Stimulated activated CD8-positive, alpha-beta memory T cell treated with anti-CD3 and anti-CD28 coated beads, Interleukin-2, amount 100 ng/mL, for 48 hours (primary cell): ENCODE measurements at regions not wholly inside any gene's neighbourhood (a gene's known extent, or its start where the extent isn't known, plus 50 kb on each side); places are given as distances from the start of the nearest gene placed in this dataset.
"Not testable (repeated sequence)": the region's sequence is repeated elsewhere in the genome, so short reads cannot be mapped to it uniquely, and the experiment has no call there.

ENCODE experiments used
- DNase-seq, 2 donors: peaks; one replicate each; pipeline ENCODE4 v3.0.0-alpha.2; 2020; ENCODE audit warnings: low read depth in 2 of 2

GRCh38 chr2:17193433-17193890, 324.8 kb downstream of the RAD51AP2 start:
- DNase-seq = not testable (repeated sequence)

GRCh38 chr2:17191223-17191622, 327.0 kb downstream of the RAD51AP2 start:
- no peak for DNase-seq

GRCh38 chr2:17190527-17190926, 327.7 kb downstream of the RAD51AP2 start:
- no peak for DNase-seq

GRCh38 chr2:17188721-17189120, 329.5 kb downstream of the RAD51AP2 start:
- no peak for DNase-seq

GRCh38 chr2:17184512-17184911, 333.7 kb downstream of the RAD51AP2 start:
- DNase-seq = no peak

- DNase-seq = no peak
Measured at GRCh38 chr2:17182399-17182798, 335.8 kb downstream of the RAD51AP2 start.

GRCh38 chr2:17181051-17181752, 337.0 kb downstream of the RAD51AP2 start:
- no peak for DNase-seq

- DNase-seq = no peak
Measured at GRCh38 chr2:17179145-17179808, 339.0 kb downstream of the RAD51AP2 start.

GRCh38 chr2:17177088-17177487, 341.2 kb downstream of the RAD51AP2 start:
- no peak for DNase-seq

GRCh38 chr2:17171446-17172049, 346.7 kb downstream of the RAD51AP2 start:
- DNase-seq = no peak

- DNase-seq = no peak
Measured at GRCh38 chr2:17166506-17166905, 351.7 kb downstream of the RAD51AP2 start.

- DNase-seq = no peak
Measured at GRCh38 chr2:17164550-17164949, 353.7 kb downstream of the RAD51AP2 start.

- no peak for DNase-seq
Measured at GRCh38 chr2:17163638-17164037, 354.6 kb downstream of the RAD51AP2 start.

GRCh38 chr2:17162713-17163112, 355.5 kb downstream of the RAD51AP2 start:
- DNase-seq = no peak

GRCh38 chr2:17160594-17160993, 357.6 kb downstream of the RAD51AP2 start:
- DNase-seq = no peak

- no peak for DNase-seq
Measured at GRCh38 chr2:17156086-17156485, 362.2 kb downstream of the RAD51AP2 start.

- no peak for DNase-seq
Measured at GRCh38 chr2:17149945-17150344, 368.3 kb downstream of the RAD51AP2 start.

GRCh38 chr2:17148407-17149145, 369.7 kb downstream of the RAD51AP2 start:
- DNase-seq = no peak

GRCh38 chr2:17146358-17146757, 371.9 kb downstream of the RAD51AP2 start:
- no peak for DNase-seq

- DNase-seq = no peak
Measured at GRCh38 chr2:17136877-17137276, 381.4 kb downstream of the RAD51AP2 start.

GRCh38 chr2:17136231-17136630, 382.0 kb downstream of the RAD51AP2 start:
- no peak for DNase-seq

GRCh38 chr2:17135619-17136018, 382.6 kb downstream of the RAD51AP2 start:
- no peak for DNase-seq
